HT-29 (cell line): ENCODE measurements at regions not wholly inside any gene's neighbourhood (a gene's known extent, or its start where the extent isn't known, plus 50 kb on each side); places are given as distances from the start of the nearest gene placed in this dataset.
"Not testable (repeated sequence)": the region's sequence is repeated elsewhere in the genome, so short reads cannot be mapped to it uniquely, and the experiment has no call there.

Experiments used
- DNase-seq: peaks from one replicate; pipeline ENCODE4 v3.0.0-alpha.2; 2015; ENCODE audit warnings: low spot score

- no peak for DNase-seq
Measured at GRCh38 chr2:153307223-153307622, 171.3 kb downstream of the RPRM start.

- no peak for DNase-seq
Measured at GRCh38 chr2:153299809-153300208, 178.8 kb downstream of the RPRM start.

GRCh38 chr2:153299217-153299616 lies 179.3 kb downstream of the RPRM start:
- no peak for DNase-seq

- no peak for DNase-seq
Measured at GRCh38 chr2:153294199-153294786, 184.3 kb downstream of the RPRM start.

- DNase-seq, result no peak
Measured at GRCh38 chr2:153291718-153292117, 186.8 kb downstream of the RPRM start.

GRCh38 chr2:153287109-153287801 lies 191.3 kb downstream of the RPRM start:
- no peak for DNase-seq

GRCh38 chr2:153268941-153269461 lies 209.6 kb downstream of the RPRM start:
- DNase-seq, result no peak

GRCh38 chr2:153256876-153257275 lies 221.7 kb downstream of the RPRM start:
- not testable (repeated sequence) for DNase-seq

GRCh38 chr2:153246636-153247035 lies 231.9 kb downstream of the RPRM start:
- DNase-seq, result not testable (repeated sequence)

GRCh38 chr2:153235516-153235915 lies 243.0 kb downstream of the RPRM start:
- no peak for DNase-seq

- DNase-seq, result no peak
Measured at GRCh38 chr2:153232464-153232863, 246.1 kb downstream of the RPRM start.

- no peak for DNase-seq
Measured at GRCh38 chr2:153230977-153231376, 247.6 kb downstream of the RPRM start.

- DNase-seq, result no peak
Measured at GRCh38 chr2:153228904-153229303, 249.7 kb downstream of the RPRM start.

GRCh38 chr2:153227981-153228380 lies 250.6 kb downstream of the RPRM start:
- no peak for DNase-seq

- no peak for DNase-seq
Measured at GRCh38 chr2:153222231-153223165, 256.1 kb downstream of the RPRM start.

GRCh38 chr2:153221506-153221905 lies 257.1 kb downstream of the RPRM start:
- DNase-seq, result no peak

GRCh38 chr2:153221087-153221486 lies 257.5 kb downstream of the RPRM start:
- no peak for DNase-seq

- no peak for DNase-seq
Measured at GRCh38 chr2:153218851-153219250, 259.7 kb downstream of the RPRM start.

- DNase-seq, result no peak
Measured at GRCh38 chr2:153214337-153214736, 264.2 kb downstream of the RPRM start.

GRCh38 chr2:153213022-153213421 lies 265.5 kb downstream of the RPRM start:
- no peak for DNase-seq

GRCh38 chr2:153197402-153198386 lies 280.9 kb downstream of the RPRM start:
- no peak for DNase-seq
